ENCODE measurements at regions not wholly inside any gene's neighbourhood (a gene's known extent, or its start where the extent isn't known, plus 50 kb on each side); places are given as distances from the start of the nearest gene placed in this dataset.

DNA sequence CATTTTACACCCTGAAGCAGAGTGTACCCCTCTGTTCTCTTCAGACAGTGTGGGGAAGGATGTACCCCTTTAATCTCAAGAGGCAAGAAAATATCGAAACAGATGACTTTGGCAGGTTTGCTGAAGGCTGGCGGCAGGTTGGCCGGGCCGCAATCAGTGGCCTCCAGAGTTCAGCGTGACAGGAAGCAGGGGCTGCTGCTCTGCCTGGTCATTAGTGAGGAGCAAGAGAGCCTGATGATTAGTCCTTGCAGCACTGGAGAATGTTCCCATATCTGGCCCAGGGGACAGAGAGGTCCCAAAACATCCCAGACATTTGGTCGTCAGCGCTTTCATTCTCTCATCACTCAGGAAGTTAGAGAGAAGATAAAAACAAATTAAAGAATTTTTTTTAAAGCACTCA, 352.8 kb downstream of the SPRY1 start:
- TF ChIP-seq, protein P1, sequence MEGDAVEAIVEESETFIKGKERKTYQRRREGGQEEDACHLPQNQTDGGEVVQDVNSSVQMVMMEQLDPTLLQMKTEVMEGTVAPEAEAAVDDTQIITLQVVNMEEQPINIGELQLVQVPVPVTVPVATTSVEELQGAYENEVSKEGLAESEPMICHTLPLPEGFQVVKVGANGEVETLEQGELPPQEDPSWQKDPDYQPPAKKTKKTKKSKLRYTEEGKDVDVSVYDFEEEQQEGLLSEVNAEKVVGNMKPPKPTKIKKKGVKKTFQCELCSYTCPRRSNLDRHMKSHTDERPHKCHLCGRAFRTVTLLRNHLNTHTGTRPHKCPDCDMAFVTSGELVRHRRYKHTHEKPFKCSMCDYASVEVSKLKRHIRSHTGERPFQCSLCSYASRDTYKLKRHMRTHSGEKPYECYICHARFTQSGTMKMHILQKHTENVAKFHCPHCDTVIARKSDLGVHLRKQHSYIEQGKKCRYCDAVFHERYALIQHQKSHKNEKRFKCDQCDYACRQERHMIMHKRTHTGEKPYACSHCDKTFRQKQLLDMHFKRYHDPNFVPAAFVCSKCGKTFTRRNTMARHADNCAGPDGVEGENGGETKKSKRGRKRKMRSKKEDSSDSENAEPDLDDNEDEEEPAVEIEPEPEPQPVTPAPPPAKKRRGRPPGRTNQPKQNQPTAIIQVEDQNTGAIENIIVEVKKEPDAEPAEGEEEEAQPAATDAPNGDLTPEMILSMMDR (IDR thresholded peaks at IDR 0.05) = no peak
- TF ChIP-seq POLR2A (IDR thresholded peaks at IDR 0.05) (no peak), EP300 (IDR thresholded peaks at IDR 0.05) (no peak)
